Ascending aorta (tissue), 2 donors: ENCODE measurements at regions not wholly inside any gene's neighbourhood (a gene's known extent, or its start where the extent isn't known, plus 50 kb on each side); places are given as distances from the start of the nearest gene placed in this dataset.

Source experiments
- DNase-seq, 2 donors: peaks; one replicate each; pipeline ENCODE4 v3.0.0-alpha.2; 2019; ENCODE audit warnings: low spot score in 2 of 2
- H3K27ac ChIP-seq, 2 donors: fragments of 200-600 bp; sonication (generic); one replicate each; pipeline ENCODE4 v1.5.1; 2016 to 2017; ENCODE audit warnings: mild to moderate bottlenecking in 1 of 2
- H3K27me3 ChIP-seq: fragments of 200-600 bp; sonication (generic); one replicate; pipeline ENCODE4 v1.5.1; 2017
- H3K36me3 ChIP-seq, 2 donors: fragments of 200-600 bp; sonication (generic); one replicate each; pipeline ENCODE4 v1.5.1; 2016
- H3K4me1 ChIP-seq, 2 donors: fragments of 200-600 bp; sonication (generic); one replicate each; pipeline ENCODE4 v1.5.1; 2016 to 2017; ENCODE audit warnings: mild to moderate bottlenecking in 1 of 2
- H3K4me3 ChIP-seq, 2 donors: fragments of 200-600 bp; sonication (generic); one replicate each; pipeline ENCODE4 v1.5.1; 2016 to 2017; ENCODE audit warnings: mild to moderate bottlenecking in 1 of 2
- H3K9me3 ChIP-seq, 2 donors: fragments of 200-600 bp; sonication (generic); one replicate each; pipeline ENCODE4 v1.5.1; 2016
- CTCF ChIP-seq, 3 experiments: fragments of 200-600 bp in 2 of 3; fragments of 450-650 bp in 1 of 3; sonication (generic) in 2 of 3; IDR thresholded peaks; one replicate each; pipeline ENCODE4 v1.5.1; 2016 to 2019; ENCODE audit warnings: antibody characterized with exemption in 3 of 3, mild to moderate bottlenecking in 1 of 3, moderate library complexity in 1 of 3
- intact Hi-C: fragments of 100-400 bp; cut with DNase I; formaldehyde crosslinking; loops from one replicate; pipeline ENCODE4 v1.15.1; 2023

- H3K36me3 ChIP-seq = no peaks in the 10 kb centered on the region
- H3K27ac ChIP-seq = no peak overlapping the region
- TF ChIP-seq CTCF (IDR thresholded peaks at IDR 0.05) = no peak
- H3K4me3 ChIP-seq = no peak overlapping the region
- no peak for DNase-seq
- peaks cover 0 to 5% of the 10 kb centered on the region in 2 donors for H3K4me1 ChIP-seq
- no peaks in the 10 kb centered on the region for H3K27me3 ChIP-seq
- H3K9me3 ChIP-seq = no peaks in the 10 kb centered on the region
- intact Hi-C loops = no loop called here
Observed at GRCh38 chr16:82252582-82252981, 82.6 kb upstream of the MPHOSPH6 start.

- Histone ChIP-seq H3K4me1 (no peaks in the 10 kb centered on the region), H3K36me3 (no peaks in the 10 kb centered on the region), H3K27ac (no peak overlapping the region), H3K27me3 (no peaks in the 10 kb centered on the region), H3K4me3 (no peak overlapping the region), H3K9me3 (no peaks in the 10 kb centered on the region)
- no peak for DNase-seq
- intact Hi-C loops = no loop called here
- no peak for TF ChIP-seq CTCF (IDR thresholded peaks at IDR 0.05)
Observed at GRCh38 chr16:82248677-82249076, 78.7 kb upstream of the MPHOSPH6 start.

- no peak overlapping the region for H3K4me3 ChIP-seq
- intact Hi-C loops = no loop called here
- no peak for DNase-seq
- H3K27ac ChIP-seq = no peak overlapping the region
- no peaks in the 10 kb centered on the region for H3K27me3 ChIP-seq
- no peaks in the 10 kb centered on the region for H3K9me3 ChIP-seq
- no peaks in the 10 kb centered on the region for H3K4me1 ChIP-seq
- no peaks in the 10 kb centered on the region for H3K36me3 ChIP-seq
- TF ChIP-seq CTCF (IDR thresholded peaks at IDR 0.05) = no peak
Observed at GRCh38 chr16:82248012-82248656, 78.1 kb upstream of the MPHOSPH6 start.

GRCh38 chr16:82242201-82242600, 72.2 kb upstream of the MPHOSPH6 start:
- Histone ChIP-seq H3K27ac (no peak overlapping the region), H3K27me3 (no peaks in the 10 kb centered on the region), H3K9me3 (no peaks in the 10 kb centered on the region), H3K4me3 (no peak overlapping the region), H3K36me3 (no peaks in the 10 kb centered on the region), H3K4me1 (no peaks in the 10 kb centered on the region)
- intact Hi-C loops = no loop called here
- DNase-seq = no peak
- no peak for TF ChIP-seq CTCF (IDR thresholded peaks at IDR 0.05)

- intact Hi-C loops = no loop called here
- no peak overlapping the region for H3K4me3 ChIP-seq
- H3K27ac ChIP-seq = no peak overlapping the region
- H3K27me3 ChIP-seq = no peaks in the 10 kb centered on the region
- DNase-seq = no peak
- H3K4me1 ChIP-seq = no peaks in the 10 kb centered on the region
- no peaks in the 10 kb centered on the region for H3K9me3 ChIP-seq
- H3K36me3 ChIP-seq = no peaks in the 10 kb centered on the region
- no peak for TF ChIP-seq CTCF (IDR thresholded peaks at IDR 0.05)
Observed at GRCh38 chr16:82241469-82242052, 71.5 kb upstream of the MPHOSPH6 start.
